ENCODE measurements at regions not wholly inside any gene's neighbourhood (a gene's known extent, or its start where the extent isn't known, plus 50 kb on each side); places are given as distances from the start of the nearest gene placed in this dataset.
"Not testable (repeated sequence)": the region's sequence is repeated elsewhere in the genome, so short reads cannot be mapped to it uniquely, and the experiment has no call there.

GRCh38 chr4:60575336-60575735, 624.8 kb upstream of the ADGRL3 start:
- no peak for DNase-seq

DNA sequence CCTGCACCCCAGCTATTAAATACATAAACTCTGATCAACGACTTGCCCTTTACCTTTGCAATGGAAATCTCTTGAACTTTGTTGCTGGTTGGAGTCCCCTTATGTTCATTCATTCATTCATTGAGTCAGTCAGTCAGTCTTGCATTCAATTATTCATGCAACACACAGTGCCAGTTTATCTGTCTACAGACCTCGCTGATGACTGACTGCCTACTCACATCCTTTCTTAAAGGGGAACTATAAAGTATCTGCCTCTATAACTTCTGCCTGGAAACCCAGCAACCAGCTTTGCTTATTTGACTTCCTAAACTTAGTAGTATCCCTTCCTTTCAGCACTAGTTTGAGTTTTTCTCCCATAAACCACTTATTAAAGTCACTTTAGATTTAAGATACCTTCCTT, 620.8 kb upstream of the ADGRL3 start:
- no peak for DNase-seq

DNA sequence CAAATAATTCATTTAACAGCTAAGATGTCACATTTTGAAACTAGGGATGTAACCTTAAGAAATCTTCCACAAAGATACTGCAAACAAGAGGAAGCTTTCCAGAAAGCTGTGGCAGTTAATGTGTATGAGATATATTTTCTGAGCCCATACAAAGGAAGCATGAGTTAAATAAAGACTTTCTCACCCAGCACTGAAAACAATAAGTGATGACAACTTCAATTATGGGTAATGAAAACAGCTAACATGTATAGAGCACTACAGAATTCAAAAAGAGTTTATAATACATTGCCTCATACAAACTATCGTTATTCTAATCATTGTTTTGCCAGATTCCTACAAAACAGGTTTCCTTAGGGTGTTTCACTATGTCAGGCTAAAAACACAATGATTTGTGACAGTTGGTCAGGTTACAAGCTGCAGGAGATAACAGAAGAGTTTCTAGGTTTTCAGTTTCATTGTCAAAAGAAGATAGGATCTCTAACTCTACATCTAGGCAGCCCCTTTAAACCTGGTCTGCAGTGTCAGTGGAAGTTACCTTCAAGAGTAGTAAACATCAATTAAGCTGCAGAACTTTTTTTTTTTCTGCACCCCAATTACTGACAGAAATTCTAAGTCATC, 618.1 kb upstream of the ADGRL3 start:
- no peak for DNase-seq

DNA sequence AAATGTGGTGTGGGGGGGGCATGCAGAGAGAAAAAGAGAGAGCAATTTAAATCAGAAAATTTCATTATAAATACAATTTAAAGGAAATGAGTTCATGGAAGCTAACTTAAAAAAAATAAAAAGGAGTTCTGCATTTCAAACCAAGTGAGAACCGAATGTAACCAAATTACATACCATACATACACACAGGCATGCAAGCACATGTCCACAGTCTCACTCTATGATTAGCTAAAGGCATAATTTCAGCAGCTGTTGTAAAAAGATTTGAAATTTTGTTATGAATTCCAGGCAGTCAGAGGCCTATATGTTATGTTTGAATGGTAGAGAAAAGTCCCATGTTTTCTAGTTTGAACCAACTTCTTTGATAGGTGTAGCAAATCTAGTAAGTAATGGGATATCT, 611.6 kb upstream of the ADGRL3 start:
- DNase-seq: no peak

DNA sequence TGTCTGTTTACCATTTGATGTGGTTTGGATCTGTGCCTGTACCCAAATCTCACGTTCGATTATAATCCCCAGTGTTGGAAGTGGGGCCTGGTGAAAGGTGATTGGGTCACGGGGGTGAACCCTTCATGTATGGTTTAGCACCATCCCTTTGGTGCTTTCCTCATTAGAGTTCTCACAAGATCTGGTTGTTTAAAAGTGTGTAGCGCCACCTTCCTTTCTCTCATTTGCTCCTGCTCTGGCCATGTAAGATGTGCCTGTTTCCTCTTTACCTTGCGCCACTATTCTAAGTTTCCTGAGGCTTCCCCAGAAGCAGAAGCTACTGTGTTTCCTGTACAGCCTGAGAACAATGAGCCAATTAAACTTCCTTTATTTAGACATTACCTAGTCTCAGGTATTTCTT, 610.7 kb upstream of the ADGRL3 start:
- no peak for DNase-seq

- no peak for DNase-seq
Observed at GRCh38 chr4:60590116-60590515, 610.0 kb upstream of the ADGRL3 start.

- DNase-seq: no peak
Observed at GRCh38 chr4:60605646-60606354, 594.3 kb upstream of the ADGRL3 start.

DNA sequence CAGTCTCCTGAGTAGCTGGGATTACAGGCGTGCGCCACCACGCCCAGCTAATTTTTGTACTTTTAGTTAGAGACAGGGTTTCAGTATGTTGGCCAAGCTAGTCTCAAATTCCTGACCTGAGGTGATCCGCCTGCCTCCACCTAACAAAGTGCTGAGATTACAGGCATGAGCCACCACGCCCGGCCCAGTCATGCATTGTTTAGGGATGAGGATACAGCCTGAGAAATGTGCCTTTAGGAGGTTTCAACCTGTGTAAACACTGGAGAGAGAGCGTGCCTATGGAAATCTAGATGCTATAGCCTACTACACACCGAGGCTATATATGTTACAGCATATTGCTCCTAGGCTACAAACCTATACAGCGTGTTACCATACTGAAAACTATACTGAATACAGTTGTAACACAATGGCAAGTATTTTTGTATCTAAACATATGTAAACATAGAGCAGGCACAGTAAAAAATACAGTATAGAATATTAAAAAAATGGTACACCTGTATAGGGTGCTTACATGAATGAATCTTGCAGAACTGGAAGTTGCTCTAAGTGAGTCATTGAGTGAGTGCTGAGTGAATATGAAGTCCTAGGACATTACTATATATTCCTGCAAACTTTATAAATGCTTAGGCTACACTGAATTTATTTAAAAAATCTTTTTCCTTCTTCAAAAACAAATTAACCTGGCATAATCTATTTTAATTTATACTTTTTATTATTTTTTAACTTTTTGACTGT, 588.2 kb upstream of the ADGRL3 start:
- no peak for DNase-seq

GRCh38 chr4:60617731-60618130, 582.4 kb upstream of the ADGRL3 start:
- no peak for DNase-seq

GRCh38 chr4:60619531-60620305, 580.4 kb upstream of the ADGRL3 start:
- DNase-seq: no peak

DNA sequence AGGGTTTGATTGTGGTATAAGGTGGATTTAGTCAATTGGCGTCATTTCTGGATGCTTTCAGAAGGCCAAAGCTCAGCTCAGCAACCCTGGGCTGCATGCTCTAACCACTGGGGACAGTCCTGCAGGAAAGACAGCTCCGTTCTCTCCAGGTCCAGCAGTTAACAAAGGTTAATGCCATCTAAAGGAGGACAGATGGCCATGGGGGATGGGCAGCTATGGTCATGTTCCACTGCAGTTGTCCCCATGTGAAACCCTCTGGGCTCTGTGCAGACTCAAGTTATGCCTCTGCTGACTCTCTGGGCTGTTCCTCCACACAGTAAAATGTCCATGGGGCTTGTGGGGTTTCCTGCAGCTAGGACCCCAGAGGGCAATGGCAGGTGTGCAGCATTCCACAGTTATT, 562.1 kb upstream of the ADGRL3 start:
- no peak for DNase-seq

GRCh38 chr4:60648774-60649173, 551.4 kb upstream of the ADGRL3 start:
- no peak for DNase-seq

DNA sequence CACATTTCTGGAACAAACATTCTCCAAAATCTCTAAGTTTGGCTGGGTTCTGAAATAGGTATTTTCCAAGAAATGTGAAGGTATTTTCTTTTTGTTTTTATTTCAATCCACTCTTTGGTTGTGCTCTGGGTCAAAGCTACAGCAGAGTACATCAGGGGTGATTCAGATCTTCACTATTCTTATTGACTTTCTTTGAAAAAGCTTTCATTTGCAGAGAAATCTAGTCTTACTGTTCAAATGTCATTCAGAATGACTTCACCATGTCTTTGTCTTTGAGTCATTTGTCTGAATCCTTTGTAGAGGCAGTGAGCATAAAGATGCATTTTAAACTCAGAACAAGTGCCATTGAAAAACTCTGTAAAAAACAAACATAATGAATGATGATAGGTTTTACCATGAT, 547.2 kb upstream of the ADGRL3 start:
- DNase-seq: no peak

- no peak for DNase-seq
Observed at GRCh38 chr4:60655356-60655755, 544.8 kb upstream of the ADGRL3 start.

GRCh38 chr4:60656171-60656570, 544.0 kb upstream of the ADGRL3 start:
- no peak for DNase-seq

- no peak for DNase-seq
Observed at GRCh38 chr4:60657041-60657440, 543.1 kb upstream of the ADGRL3 start.

- DNase-seq: no peak
Observed at GRCh38 chr4:60657807-60658206, 542.3 kb upstream of the ADGRL3 start.

DNA sequence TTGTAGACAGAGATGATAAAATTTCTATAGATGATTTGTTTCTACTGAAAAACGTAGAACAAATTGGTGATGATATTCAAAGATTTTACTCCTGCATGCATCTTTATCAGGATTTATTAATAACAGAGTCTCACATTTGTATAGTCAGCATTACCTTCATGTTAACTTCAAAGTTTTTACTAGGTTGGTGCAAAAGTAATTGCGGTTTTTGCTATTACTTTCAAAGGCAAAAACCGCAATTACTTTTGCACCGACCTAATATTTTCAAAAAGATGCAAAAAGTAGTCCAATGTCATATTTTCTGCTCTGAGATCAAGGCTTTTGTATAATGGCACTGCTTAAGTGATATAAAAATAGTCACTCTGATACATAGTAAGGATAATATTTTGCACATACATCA, 536.4 kb upstream of the ADGRL3 start:
- DNase-seq: no peak

DNA sequence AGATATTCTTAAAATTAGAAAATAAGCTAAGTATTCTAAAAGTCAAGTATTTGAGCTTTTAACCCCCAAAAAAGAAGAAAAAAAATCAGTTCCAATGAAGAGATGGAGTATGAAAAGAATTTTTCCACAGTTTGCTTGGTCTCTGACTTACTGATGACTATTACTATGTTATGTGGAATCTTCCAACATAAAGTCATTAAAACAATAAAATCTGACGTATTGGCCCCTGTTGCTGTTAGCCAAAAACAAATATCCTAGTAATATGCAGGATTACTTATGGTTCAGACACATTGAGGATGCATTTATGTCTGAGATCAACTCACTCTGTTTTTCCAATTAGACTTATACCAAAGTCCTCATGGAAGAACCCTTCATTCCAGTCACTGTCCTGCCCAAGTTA, 517.2 kb upstream of the ADGRL3 start:
- DNase-seq: no peak

- no peak for DNase-seq
Observed at GRCh38 chr4:60683357-60683756, 516.8 kb upstream of the ADGRL3 start.

GRCh38 chr4:60683973-60684372, 516.2 kb upstream of the ADGRL3 start:
- DNase-seq: no peak

- not testable (repeated sequence) for DNase-seq
Observed at GRCh38 chr4:60696062-60696461, 504.1 kb upstream of the ADGRL3 start.

DNA sequence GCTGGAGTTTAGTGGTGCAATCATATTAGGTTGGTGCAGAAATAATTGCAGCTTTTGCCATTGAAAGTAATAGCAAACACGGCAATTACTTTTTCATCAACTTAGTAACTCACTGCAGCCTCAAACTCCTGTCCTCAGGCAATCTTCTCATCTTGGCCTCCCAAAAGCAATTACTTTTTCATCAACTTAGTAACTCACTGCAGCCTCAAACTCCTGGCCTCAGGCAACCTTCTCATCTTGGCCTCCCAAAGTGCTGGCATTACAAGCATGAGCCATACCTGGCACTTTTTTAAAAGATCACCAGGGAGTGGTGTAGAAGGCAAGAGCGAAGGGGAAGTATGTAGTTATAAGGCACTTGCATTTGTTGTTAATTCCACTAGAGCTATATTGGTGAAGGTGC, 491.1 kb upstream of the ADGRL3 start:
- DNase-seq: no peak

GRCh38 chr4:60718874-60719273, 481.3 kb upstream of the ADGRL3 start:
- no peak for DNase-seq
